Calu3 (cell line): ENCODE measurements at regions not wholly inside any gene's neighbourhood (a gene's known extent, or its start where the extent isn't known, plus 50 kb on each side); places are given as distances from the start of the nearest gene placed in this dataset.

Experiments used
- BruUV-seq: library from RNA; stranded (reverse); fragments of 400-500 nt; replicated peaks from 2 replicates; lab custom pipeline; 2021; lab: Mats Ljungman, UMichigan
- CTCF ChIA-PET: fragments of 300-600 bp; sonication (Branson Sonifier 250); formaldehyde crosslinking; loops from one replicate; lab custom pipeline; 2022; ENCODE audit warnings: antibody characterized with exemption; lab: Charles Lee
- DNase-seq: peaks from one replicate; pipeline ENCODE4 v3.0.0; 2022
- H3K27ac Mint-ChIP-seq: one replicate; pipeline ENCODE4 v1.8.0; 2022; ENCODE audit warnings: mixed read lengths; ENCODE audit not compliant: unreplicated experiment
- H3K27me3 Mint-ChIP-seq: one replicate; pipeline ENCODE4 v1.8.0; 2022; ENCODE audit warnings: mixed read lengths; ENCODE audit not compliant: unreplicated experiment
- H3K36me3 Mint-ChIP-seq: one replicate; pipeline ENCODE4 v1.8.0; 2022; ENCODE audit warnings: mild to moderate bottlenecking, moderate library complexity, mixed read lengths; ENCODE audit not compliant: insufficient read depth, unreplicated experiment
- H3K4me1 Mint-ChIP-seq: one replicate; pipeline ENCODE4 v1.8.0; 2022; ENCODE audit warnings: mild to moderate bottlenecking, low read depth, mixed read lengths; ENCODE audit not compliant: unreplicated experiment
- H3K4me3 Mint-ChIP-seq: one replicate; pipeline ENCODE4 v1.8.0; 2022; ENCODE audit warnings: mild to moderate bottlenecking, low read depth, moderate library complexity, mixed read lengths; ENCODE audit not compliant: unreplicated experiment
- H3K9me3 Mint-ChIP-seq: one replicate; pipeline ENCODE4 v1.8.0; 2022; ENCODE audit warnings: low read depth, mixed read lengths; ENCODE audit not compliant: unreplicated experiment
- CTCF ChIP-seq: fragments of 200-600 bp; IDR thresholded peaks from one replicate; pipeline ENCODE4 v1.8.0; 2022; ENCODE audit warnings: antibody characterized with exemption; ENCODE audit not compliant: unreplicated experiment
- intact Hi-C: fragments of 100-400 bp; cut with micrococcal nuclease; formaldehyde crosslinking; loops from one replicate; pipeline ENCODE4 v1.10.0; 2022; ENCODE audit not compliant: unreplicated experiment

- Mint-ChIP-seq H3K9me3 (peaks cover 2% of the 10 kb centered on the region), H3K4me3 (no peak overlapping the region), H3K27ac (no peak overlapping the region), H3K4me1 (no peaks in the 10 kb centered on the region), H3K36me3 (no peaks in the 10 kb centered on the region), H3K27me3 (peaks cover 36% of the 10 kb centered on the region)
- BruUV-seq: no TSS peak
- CTCF ChIA-PET: no interaction called here
- TF ChIP-seq CTCF: no peak
- intact Hi-C loops: no loop called here
- no peak for DNase-seq
These were observed 146.3 kb downstream of the TXNL1 start for GRCh38 chr18:56492136-56492535.

DNA sequence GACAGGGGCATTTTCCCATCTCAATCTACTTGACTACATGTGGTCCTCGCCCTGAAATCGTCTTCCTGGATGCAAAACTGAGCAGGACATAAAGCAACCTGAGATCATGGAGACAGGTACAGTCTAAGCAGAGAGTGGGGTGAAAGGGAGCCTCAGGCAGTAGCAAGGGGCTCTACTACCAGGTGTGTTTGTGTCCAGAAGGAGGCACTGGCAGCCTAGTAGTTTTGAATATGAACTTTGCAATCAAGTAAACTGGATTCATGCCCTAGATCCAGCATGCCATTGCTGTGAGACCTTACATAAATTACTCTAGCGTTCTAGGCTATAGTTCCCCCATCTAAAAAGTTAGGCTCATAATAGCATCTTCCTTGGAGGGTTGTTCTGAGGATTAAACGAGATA is 147.4 kb downstream of the TXNL1 start:
- peaks cover 33% of the 10 kb centered on the region for H3K27me3 Mint-ChIP-seq
- intact Hi-C loops: no loop called here
- H3K9me3 Mint-ChIP-seq: no peaks in the 10 kb centered on the region
- CTCF ChIA-PET: no interaction called here
- no peaks in the 10 kb centered on the region for H3K4me1 Mint-ChIP-seq
- H3K27ac Mint-ChIP-seq: no peak overlapping the region
- no TSS peak for BruUV-seq
- TF ChIP-seq CTCF: no peak
- DNase-seq: no peak
- no peaks in the 10 kb centered on the region for H3K36me3 Mint-ChIP-seq
- H3K4me3 Mint-ChIP-seq: no peak overlapping the region

- no peak for TF ChIP-seq CTCF
- no peak overlapping the region for H3K4me3 Mint-ChIP-seq
- intact Hi-C loops: no loop called here
- no peak for DNase-seq
- H3K27ac Mint-ChIP-seq: no peak overlapping the region
- CTCF ChIA-PET: no interaction called here
- no peaks in the 10 kb centered on the region for H3K36me3 Mint-ChIP-seq
- no TSS peak for BruUV-seq
- no peaks in the 10 kb centered on the region for H3K9me3 Mint-ChIP-seq
- H3K4me1 Mint-ChIP-seq: no peaks in the 10 kb centered on the region
- peaks cover 31% of the 10 kb centered on the region for H3K27me3 Mint-ChIP-seq
These were observed 148.5 kb downstream of the TXNL1 start for GRCh38 chr18:56489893-56490292.

- Mint-ChIP-seq H3K4me3 (no peak overlapping the region), H3K4me1 (no peaks in the 10 kb centered on the region), H3K27me3 (peaks cover 32% of the 10 kb centered on the region), H3K9me3 (no peaks in the 10 kb centered on the region), H3K36me3 (no peaks in the 10 kb centered on the region), H3K27ac (no peak overlapping the region)
- intact Hi-C loops: no loop called here
- TF ChIP-seq CTCF: no peak
- DNase-seq: no peak
- CTCF ChIA-PET: no interaction called here
- no TSS peak for BruUV-seq
These were observed 149.7 kb downstream of the TXNL1 start for GRCh38 chr18:56488739-56489138.

DNA sequence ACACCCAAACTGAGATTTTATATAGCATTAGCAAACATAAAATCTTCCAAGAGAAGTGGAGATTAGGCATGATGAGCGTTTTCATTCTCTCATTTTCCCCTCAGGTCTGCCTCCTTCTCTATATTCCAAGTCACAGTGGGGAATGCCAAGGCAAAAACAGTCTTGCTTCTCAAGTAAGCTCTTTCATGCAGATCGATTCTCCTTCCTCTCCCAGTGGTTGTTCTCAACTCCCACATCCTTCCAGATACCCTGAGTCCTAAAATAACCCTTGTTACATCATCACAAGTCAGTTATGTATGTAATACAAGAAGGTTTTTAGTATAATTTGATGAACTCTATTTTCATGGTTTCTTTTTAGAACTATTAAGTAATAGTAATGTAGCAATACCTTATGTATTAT is 150.6 kb downstream of the TXNL1 start:
- peaks cover 32% of the 10 kb centered on the region for H3K27me3 Mint-ChIP-seq
- H3K4me3 Mint-ChIP-seq: no peak overlapping the region
- intact Hi-C loops: no loop called here
- no peaks in the 10 kb centered on the region for H3K9me3 Mint-ChIP-seq
- CTCF ChIA-PET: no interaction called here
- H3K27ac Mint-ChIP-seq: no peak overlapping the region
- H3K36me3 Mint-ChIP-seq: no peaks in the 10 kb centered on the region
- no peak for DNase-seq
- TF ChIP-seq CTCF: no peak
- no TSS peak for BruUV-seq
- no peaks in the 10 kb centered on the region for H3K4me1 Mint-ChIP-seq
